ENCODE measurements at regions not wholly inside any gene's neighbourhood (a gene's known extent, or its start where the extent isn't known, plus 50 kb on each side); places are given as distances from the start of the nearest gene placed in this dataset.
A peak's percentile ranks its signal among the peaks of the same experiment; 100 is the strongest.

GRCh38 chr7:17554341-17555015 is 256.0 kb downstream of the AHR start:
- no peaks in the 10 kb centered on the region for H3K36me3 ChIP-seq
- ATAC-seq (no peak), DNase-seq (no peak)
- intact Hi-C loops (cut with DNase I), result no loop called here
- no peak overlapping the region for H3K4me3 ChIP-seq
- H3K4me1 ChIP-seq, result peaks cover 0 to 9% (median 2%) of the 10 kb centered on the region in 4 donors
- 59% methylated on average over 6 of the region's 7 CpGs for WGBS (ENCODE audit: insufficient coverage, low coverage, low lambda C conversion rate, missing lambda C conversion rate)
- H3K27ac ChIP-seq, result no peak overlapping the region
- no peak for TF ChIP-seq POLR2A (IDR thresholded peaks at IDR 0.05)
- no peak for TF ChIP-seq CTCF (IDR thresholded peaks at IDR 0.05)
- H3K9me3 ChIP-seq, result no peaks in the 10 kb centered on the region
- no peaks in the 10 kb centered on the region for H3K27me3 ChIP-seq

GRCh38 chr7:17556247-17556956 is 257.9 kb downstream of the AHR start:
- Histone ChIP-seq H3K27me3 (no peaks in the 10 kb centered on the region), H3K4me3 (no peak overlapping the region), H3K27ac (no peak overlapping the region), H3K36me3 (no peaks in the 10 kb centered on the region), H3K9me3 (no peaks in the 10 kb centered on the region), H3K4me1 (peaks cover 0 to 9% (median 2%) of the 10 kb centered on the region in 4 donors)
- ATAC-seq (peak in 1 of 4 donors; percentile 46), DNase-seq (no peak)
- 60% methylated on average over 1 of the region's 1 CpG for WGBS (ENCODE audit: insufficient coverage, low coverage, low lambda C conversion rate, missing lambda C conversion rate)
- TF ChIP-seq CTCF (IDR thresholded peaks at IDR 0.05), result no peak
- TF ChIP-seq POLR2A (IDR thresholded peaks at IDR 0.05), result no peak
- intact Hi-C loops (cut with DNase I), result no loop called here

GRCh38 chr7:17557251-17557671 is 258.8 kb downstream of the AHR start:
- intact Hi-C loops (cut with DNase I), result no loop called here
- Histone ChIP-seq H3K27me3 (no peaks in the 10 kb centered on the region), H3K9me3 (no peaks in the 10 kb centered on the region), H3K4me1 (peaks cover 0 to 9% (median 2%) of the 10 kb centered on the region in 4 donors), H3K27ac (no peak overlapping the region), H3K4me3 (no peak overlapping the region), H3K36me3 (no peaks in the 10 kb centered on the region)
- no peak for DNase-seq
- TF ChIP-seq CTCF (IDR thresholded peaks at IDR 0.05) (no peak), POLR2A (IDR thresholded peaks at IDR 0.05) (no peak)
- 84% methylated on average over 1 of the region's 1 CpG for WGBS (ENCODE audit: insufficient coverage, low coverage, low lambda C conversion rate, missing lambda C conversion rate)
- ATAC-seq, result no peak

GRCh38 chr7:17558135-17558534 is 259.7 kb downstream of the AHR start:
- Histone ChIP-seq H3K27ac (no peak overlapping the region), H3K27me3 (no peaks in the 10 kb centered on the region), H3K4me1 (peaks cover 0 to 9% (median 2%) of the 10 kb centered on the region in 4 donors), H3K9me3 (no peaks in the 10 kb centered on the region), H3K36me3 (no peaks in the 10 kb centered on the region), H3K4me3 (no peak overlapping the region)
- intact Hi-C loops (cut with DNase I), result no loop called here
- ATAC-seq (peak in 1 of 4 donors; percentile 9), DNase-seq (no peak)
- TF ChIP-seq CTCF (IDR thresholded peaks at IDR 0.05) (no peak), POLR2A (IDR thresholded peaks at IDR 0.05) (no peak)
- WGBS (ENCODE audit: insufficient coverage, low coverage, low lambda C conversion rate, missing lambda C conversion rate), result 57% methylated on average over 4 of the region's 4 CpGs

Measured in right lobe of liver (tissue), 6 donors.